Putamen (tissue), 1 donor: ENCODE measurements at regions not wholly inside any gene's neighbourhood (a gene's known extent, or its start where the extent isn't known, plus 50 kb on each side); places are given as distances from the start of the nearest gene placed in this dataset.

Source experiments
- DNase-seq: peaks from one replicate; pipeline ENCODE4 v3.0.0-alpha.2; 2016; ENCODE audit warnings: low spot score

GRCh38 chr11:19519912-19520641 is 192.6 kb upstream of the NAV2 start:
- DNase-seq: no peak

GRCh38 chr11:19519353-19519752 is 193.3 kb upstream of the NAV2 start:
- no peak for DNase-seq

- DNase-seq: no peak
These were observed 199.4 kb upstream of the NAV2 start for GRCh38 chr11:19513253-19513652.

GRCh38 chr11:19512618-19513017 is 200.0 kb upstream of the NAV2 start:
- no peak for DNase-seq

GRCh38 chr11:19511413-19512183 is 201.0 kb upstream of the NAV2 start:
- peak; percentile 77 for DNase-seq

GRCh38 chr11:19511066-19511412 is 201.6 kb upstream of the NAV2 start:
- no peak for DNase-seq

- no peak for DNase-seq
These were observed 202.2 kb upstream of the NAV2 start for GRCh38 chr11:19510468-19510867.

- no peak for DNase-seq
These were observed 203.4 kb upstream of the NAV2 start for GRCh38 chr11:19509215-19509614.

- no peak for DNase-seq
These were observed 204.5 kb upstream of the NAV2 start for GRCh38 chr11:19508165-19508564.

- no peak for DNase-seq
These were observed 205.7 kb upstream of the NAV2 start for GRCh38 chr11:19506816-19507486.

GRCh38 chr11:19502691-19503253 is 209.9 kb upstream of the NAV2 start:
- no peak for DNase-seq

- no peak for DNase-seq
These were observed 211.0 kb upstream of the NAV2 start for GRCh38 chr11:19501631-19502030.

GRCh38 chr11:19499999-19500398 is 212.6 kb upstream of the NAV2 start:
- no peak for DNase-seq

- DNase-seq: no peak
These were observed 213.5 kb upstream of the NAV2 start for GRCh38 chr11:19499026-19499669.

- no peak for DNase-seq
These were observed 219.0 kb upstream of the NAV2 start for GRCh38 chr11:19493446-19494213.

- DNase-seq: no peak
These were observed 230.1 kb upstream of the NAV2 start for GRCh38 chr11:19482319-19483100.

GRCh38 chr11:19480540-19480939 is 232.1 kb upstream of the NAV2 start:
- DNase-seq: no peak

- DNase-seq: no peak
These were observed 233.7 kb upstream of the NAV2 start for GRCh38 chr11:19478891-19479290.

- peak; percentile 85 for DNase-seq
These were observed 234.4 kb upstream of the E2F8 start for GRCh38 chr11:19474954-19475721.

GRCh38 chr11:19474211-19474610 is 233.5 kb upstream of the E2F8 start:
- DNase-seq: peak; percentile 19
